Nephron progenitor cell (in vitro differentiated cells): ENCODE measurements at regions not wholly inside any gene's neighbourhood (a gene's known extent, or its start where the extent isn't known, plus 50 kb on each side); places are given as distances from the start of the nearest gene placed in this dataset.

Experiments used
- DNase-seq: peaks from one replicate; pipeline ENCODE4 v3.0.0; 2021
- H3K27ac Mint-ChIP-seq: 2 replicates; pipeline ENCODE4 v1.8.0; 2021; ENCODE audit warnings: mild to moderate bottlenecking, moderate library complexity, mixed read lengths
- H3K27me3 Mint-ChIP-seq: 2 replicates; pipeline ENCODE4 v1.8.0; 2021; ENCODE audit warnings: mild to moderate bottlenecking, low read depth, mixed read lengths; ENCODE audit not compliant: poor library complexity
- H3K36me3 Mint-ChIP-seq: 2 replicates; pipeline ENCODE4 v1.8.0; 2021; ENCODE audit warnings: low read depth, mixed read lengths
- H3K4me1 Mint-ChIP-seq: 2 replicates; pipeline ENCODE4 v1.8.0; 2021; ENCODE audit warnings: mixed read lengths
- H3K4me3 Mint-ChIP-seq: 2 replicates; pipeline ENCODE4 v1.8.0; 2021; ENCODE audit warnings: mild to moderate bottlenecking, moderate library complexity, mixed read lengths
- H3K9me3 Mint-ChIP-seq: 2 replicates; pipeline ENCODE4 v1.8.0; 2021; ENCODE audit warnings: mild to moderate bottlenecking, moderate library complexity, mixed read lengths
- TF ChIP-seq, protein P1 (sequence below): fragments of 200-600 bp; sonication (generic); IDR thresholded peaks from 2 replicates; pipeline ENCODE4 v1.5.0; 2021; ENCODE audit warnings: antibody characterized with exemption

DNA sequence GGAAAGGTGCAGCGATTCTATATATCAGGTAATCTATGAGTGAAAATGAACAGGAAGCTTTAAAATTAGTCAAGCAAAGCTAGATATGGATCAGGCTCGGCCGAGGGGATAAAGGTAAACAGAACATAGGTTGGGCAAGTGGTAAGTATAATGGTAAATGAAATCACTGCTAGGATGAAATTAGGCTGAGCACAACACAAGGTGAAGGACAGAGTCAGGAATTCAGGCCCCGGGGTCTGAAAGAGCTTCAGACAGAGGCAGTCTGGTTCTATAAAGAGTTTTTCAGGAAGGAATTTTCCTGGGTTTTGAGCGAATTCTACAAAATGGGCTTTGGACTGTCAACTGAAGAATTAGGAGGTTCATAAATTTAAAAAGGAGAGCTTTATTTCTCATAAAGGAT is 513.2 kb upstream of the CDH2 start:
- TF ChIP-seq, protein P1, sequence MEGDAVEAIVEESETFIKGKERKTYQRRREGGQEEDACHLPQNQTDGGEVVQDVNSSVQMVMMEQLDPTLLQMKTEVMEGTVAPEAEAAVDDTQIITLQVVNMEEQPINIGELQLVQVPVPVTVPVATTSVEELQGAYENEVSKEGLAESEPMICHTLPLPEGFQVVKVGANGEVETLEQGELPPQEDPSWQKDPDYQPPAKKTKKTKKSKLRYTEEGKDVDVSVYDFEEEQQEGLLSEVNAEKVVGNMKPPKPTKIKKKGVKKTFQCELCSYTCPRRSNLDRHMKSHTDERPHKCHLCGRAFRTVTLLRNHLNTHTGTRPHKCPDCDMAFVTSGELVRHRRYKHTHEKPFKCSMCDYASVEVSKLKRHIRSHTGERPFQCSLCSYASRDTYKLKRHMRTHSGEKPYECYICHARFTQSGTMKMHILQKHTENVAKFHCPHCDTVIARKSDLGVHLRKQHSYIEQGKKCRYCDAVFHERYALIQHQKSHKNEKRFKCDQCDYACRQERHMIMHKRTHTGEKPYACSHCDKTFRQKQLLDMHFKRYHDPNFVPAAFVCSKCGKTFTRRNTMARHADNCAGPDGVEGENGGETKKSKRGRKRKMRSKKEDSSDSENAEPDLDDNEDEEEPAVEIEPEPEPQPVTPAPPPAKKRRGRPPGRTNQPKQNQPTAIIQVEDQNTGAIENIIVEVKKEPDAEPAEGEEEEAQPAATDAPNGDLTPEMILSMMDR: no peak
- Mint-ChIP-seq H3K4me3 (no peak overlapping the region), H3K4me1 (peaks cover 5% of the 10 kb centered on the region), H3K27ac (no peak overlapping the region), H3K9me3 (no peaks in the 10 kb centered on the region), H3K36me3 (no peaks in the 10 kb centered on the region), H3K27me3 (peaks cover 5% of the 10 kb centered on the region)
- no peak for DNase-seq

DNA sequence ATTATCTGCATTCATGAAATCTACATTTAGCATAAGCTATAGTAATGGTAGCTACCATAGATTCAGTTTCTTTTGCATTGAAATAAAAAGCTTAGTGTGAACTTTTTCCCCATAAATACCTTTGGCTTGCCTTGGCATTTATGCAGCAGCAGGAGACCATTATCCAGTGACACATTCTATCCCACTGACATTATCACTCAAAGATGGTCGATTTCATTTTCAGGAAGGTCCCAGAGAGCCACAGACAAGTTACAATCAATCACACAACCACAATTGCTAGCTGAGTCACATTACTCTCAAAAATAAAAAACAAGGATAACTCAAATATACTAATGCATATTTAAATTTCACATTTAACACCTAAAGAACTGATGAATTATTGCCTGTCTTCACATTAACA is 512.7 kb upstream of the CDH2 start:
- H3K36me3 Mint-ChIP-seq: no peaks in the 10 kb centered on the region
- no peak overlapping the region for H3K27ac Mint-ChIP-seq
- H3K4me1 Mint-ChIP-seq: peaks cover 8% of the 10 kb centered on the region
- no peak overlapping the region for H3K4me3 Mint-ChIP-seq
- H3K9me3 Mint-ChIP-seq: no peaks in the 10 kb centered on the region
- DNase-seq: no peak
- TF ChIP-seq, protein P1: no peak
- H3K27me3 Mint-ChIP-seq: peaks cover 5% of the 10 kb centered on the region

DNA sequence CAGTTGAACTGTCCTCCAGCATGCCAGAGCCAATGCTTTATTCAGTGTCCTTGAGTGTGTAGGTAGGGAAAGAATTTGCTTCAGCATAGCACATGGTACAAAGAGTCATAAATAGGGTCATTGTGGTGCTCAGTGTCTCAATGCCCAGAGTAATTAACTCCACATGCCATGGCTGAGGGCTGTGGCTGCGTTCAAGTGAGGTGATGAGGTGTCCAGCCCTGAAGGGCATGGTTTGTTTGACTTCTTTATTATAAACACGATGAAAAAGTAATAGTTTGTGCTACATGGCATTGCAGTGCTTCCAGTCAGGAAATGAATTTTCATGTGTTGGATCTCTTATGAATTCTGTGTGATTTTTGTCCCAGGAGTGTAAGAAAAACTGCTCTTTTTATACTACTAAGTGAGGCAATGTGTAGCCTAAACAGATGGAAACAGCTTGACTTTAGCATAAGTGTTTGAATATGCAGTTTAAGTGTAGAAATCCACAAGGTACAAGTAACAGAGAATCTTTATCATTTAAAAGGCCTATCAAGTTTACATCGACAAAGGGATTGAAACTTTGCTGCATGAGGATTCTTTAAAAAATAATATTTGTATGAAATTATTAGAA is 507.9 kb upstream of the CDH2 start:
- no peak overlapping the region for H3K27ac Mint-ChIP-seq
- H3K4me3 Mint-ChIP-seq: no peak overlapping the region
- TF ChIP-seq, protein P1: no peak

DNA sequence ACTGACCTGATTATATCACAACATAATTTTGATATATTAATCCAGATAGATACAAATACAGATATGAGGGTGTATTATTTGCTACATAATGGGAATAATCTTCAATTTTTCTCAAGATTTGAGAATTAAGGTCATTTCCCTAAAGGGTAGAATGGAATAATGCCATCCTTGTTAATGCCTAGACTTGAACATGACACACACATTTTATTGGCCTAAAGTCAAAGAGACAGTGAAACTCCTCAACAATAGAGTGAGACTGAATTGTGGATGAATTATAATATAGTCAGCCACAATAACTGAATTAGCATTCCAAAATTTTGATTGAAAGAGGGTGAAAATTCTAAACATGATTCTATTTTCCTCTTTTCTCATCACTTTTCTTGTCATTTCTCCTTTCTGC is 506.0 kb upstream of the CDH2 start:
- no peaks in the 10 kb centered on the region for H3K9me3 Mint-ChIP-seq
- H3K36me3 Mint-ChIP-seq: no peaks in the 10 kb centered on the region
- H3K4me3 Mint-ChIP-seq: no peak overlapping the region
- TF ChIP-seq, protein P1: no peak
- peaks cover 5% of the 10 kb centered on the region for H3K4me1 Mint-ChIP-seq
- DNase-seq: no peak
- no peak overlapping the region for H3K27ac Mint-ChIP-seq
- H3K27me3 Mint-ChIP-seq: no peaks in the 10 kb centered on the region

More for the DNA sequence above, 507.9 kb upstream of the CDH2 start:
- no peak for DNase-seq
- no peaks in the 10 kb centered on the region for H3K9me3 Mint-ChIP-seq
- H3K4me1 Mint-ChIP-seq: peaks cover 6% of the 10 kb centered on the region
- no peaks in the 10 kb centered on the region for H3K36me3 Mint-ChIP-seq
- no peaks in the 10 kb centered on the region for H3K27me3 Mint-ChIP-seq

DNA sequence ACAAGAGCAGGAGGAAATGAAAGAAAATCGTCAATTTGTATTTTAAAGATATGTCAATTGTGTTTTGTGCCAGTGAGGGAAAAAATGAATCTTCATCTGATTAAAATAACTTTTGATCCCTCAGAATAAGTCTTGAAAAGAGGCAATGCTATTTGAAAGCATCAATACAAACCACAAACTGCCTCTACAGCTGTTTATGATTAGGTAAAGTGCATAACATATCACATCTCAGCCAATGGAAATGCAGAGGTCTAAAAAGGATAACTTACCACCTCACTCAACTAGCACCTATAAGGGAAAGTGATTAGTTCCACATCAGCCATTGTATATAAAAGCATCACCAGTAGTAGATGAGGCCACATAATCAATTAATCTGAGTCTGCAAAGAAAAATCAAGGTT is 492.2 kb upstream of the CDH2 start:
- TF ChIP-seq, protein P1: no peak
- Mint-ChIP-seq H3K4me1 (peaks cover 9% of the 10 kb centered on the region), H3K9me3 (no peaks in the 10 kb centered on the region), H3K36me3 (no peaks in the 10 kb centered on the region), H3K27ac (no peak overlapping the region), H3K27me3 (no peaks in the 10 kb centered on the region), H3K4me3 (no peak overlapping the region)
- no peak for DNase-seq

DNA sequence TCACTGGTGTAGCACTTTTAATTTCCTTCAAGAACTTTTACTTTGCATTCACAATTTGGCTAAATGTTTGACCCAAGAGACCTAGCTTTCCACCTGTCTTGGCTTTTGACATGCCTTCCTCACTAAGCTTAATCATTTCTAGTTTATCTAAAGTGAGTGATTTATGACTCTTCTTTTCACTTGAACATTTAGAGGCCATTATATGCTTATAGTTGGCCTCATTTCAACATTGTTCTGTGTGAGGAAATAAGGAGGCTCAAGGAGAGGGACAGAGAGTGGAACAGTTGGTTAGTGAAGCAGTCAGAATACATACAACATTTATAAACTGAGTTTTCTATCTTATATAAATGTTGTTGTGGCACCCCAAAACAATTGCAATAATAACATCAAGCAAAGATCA is 489.3 kb upstream of the CDH2 start:
- Mint-ChIP-seq H3K4me3 (no peak overlapping the region), H3K27ac (no peak overlapping the region), H3K9me3 (no peaks in the 10 kb centered on the region), H3K36me3 (no peaks in the 10 kb centered on the region), H3K27me3 (no peaks in the 10 kb centered on the region), H3K4me1 (peaks cover 9% of the 10 kb centered on the region)
- TF ChIP-seq, protein P1: no peak
- DNase-seq: no peak
